HAP-1 (cell line): ENCODE measurements at regions not wholly inside any gene's neighbourhood (a gene's known extent, or its start where the extent isn't known, plus 50 kb on each side); places are given as distances from the start of the nearest gene placed in this dataset.
A peak's percentile ranks its signal among the peaks of the same experiment; 100 is the strongest.

Experiments used
- DNase-seq, 2 experiments: peaks; one replicate each; pipeline ENCODE4 v3.0.0-alpha.2; 2016 to 2020; ENCODE audit warnings: low spot score in 2 of 2
- H3K27me3 ChIP-seq: fragments of 250-450 bp; sonication (Bioruptor Pico); 2 replicates; pipeline ENCODE4 v1.5.1; 2020; ENCODE audit warnings: low read depth, mild to moderate bottlenecking, moderate library complexity
- H3K36me3 ChIP-seq: fragments of 250-450 bp; sonication (Bioruptor Pico); replicated peaks from 2 replicates; pipeline ENCODE4 v1.5.1; 2020; ENCODE audit warnings: mild to moderate bottlenecking
- H3K4me1 ChIP-seq: fragments of 250-450 bp; sonication (Bioruptor Pico); 2 replicates; pipeline ENCODE4 v1.5.1; 2020; ENCODE audit warnings: mild to moderate bottlenecking
- H3K4me3 ChIP-seq: fragments of 250-450 bp; sonication (Bioruptor Pico); 2 replicates; pipeline ENCODE4 v1.5.1; 2020; ENCODE audit warnings: mild to moderate bottlenecking, moderate library complexity
- H3K9me3 ChIP-seq: fragments of 250-450 bp; sonication (Bioruptor Pico); 2 replicates; pipeline ENCODE4 v1.5.1; 2020; ENCODE audit warnings: mild to moderate bottlenecking, moderate library complexity
- in situ Hi-C: fragments of 300-500 bp; cut with MboI; formaldehyde crosslinking; loops from 3 replicates; pipeline ENCODE4 v1.14.3; 2020; ENCODE audit warnings: low sequenced_read_pairs, inconsistent platforms, mixed read lengths

GRCh38 chr4:71841336-71841735, 57.5 kb upstream of the GC start:
- no peaks in the 10 kb centered on the region for H3K27me3 ChIP-seq

GRCh38 chr4:71847300-71847699, 63.4 kb upstream of the GC start:
- in situ Hi-C loops, result no loop called here
- Histone ChIP-seq H3K36me3 (no peaks in the 10 kb centered on the region), H3K4me1 (no peaks in the 10 kb centered on the region), H3K4me3 (no peak overlapping the region), H3K27me3 (no peaks in the 10 kb centered on the region), H3K9me3 (no peaks in the 10 kb centered on the region)
- no peak for DNase-seq

More at GRCh38 chr4:71841336-71841735, 57.5 kb upstream of the GC start:
- Histone ChIP-seq H3K9me3 (no peaks in the 10 kb centered on the region), H3K36me3 (no peaks in the 10 kb centered on the region), H3K4me3 (no peak overlapping the region), H3K4me1 (no peaks in the 10 kb centered on the region)
- DNase-seq, result no peak
- in situ Hi-C loops, result no loop called here

GRCh38 chr4:71855944-71856343, 72.1 kb upstream of the GC start:
- no peak for DNase-seq
- Histone ChIP-seq H3K36me3 (no peaks in the 10 kb centered on the region), H3K4me3 (no peak overlapping the region), H3K27me3 (no peaks in the 10 kb centered on the region), H3K4me1 (no peaks in the 10 kb centered on the region), H3K9me3 (0 out of 2 replicates have a peak, but pooled peaks cover 3% of the 10 kb centered on the region)
- in situ Hi-C loops, result no loop called here

DNA sequence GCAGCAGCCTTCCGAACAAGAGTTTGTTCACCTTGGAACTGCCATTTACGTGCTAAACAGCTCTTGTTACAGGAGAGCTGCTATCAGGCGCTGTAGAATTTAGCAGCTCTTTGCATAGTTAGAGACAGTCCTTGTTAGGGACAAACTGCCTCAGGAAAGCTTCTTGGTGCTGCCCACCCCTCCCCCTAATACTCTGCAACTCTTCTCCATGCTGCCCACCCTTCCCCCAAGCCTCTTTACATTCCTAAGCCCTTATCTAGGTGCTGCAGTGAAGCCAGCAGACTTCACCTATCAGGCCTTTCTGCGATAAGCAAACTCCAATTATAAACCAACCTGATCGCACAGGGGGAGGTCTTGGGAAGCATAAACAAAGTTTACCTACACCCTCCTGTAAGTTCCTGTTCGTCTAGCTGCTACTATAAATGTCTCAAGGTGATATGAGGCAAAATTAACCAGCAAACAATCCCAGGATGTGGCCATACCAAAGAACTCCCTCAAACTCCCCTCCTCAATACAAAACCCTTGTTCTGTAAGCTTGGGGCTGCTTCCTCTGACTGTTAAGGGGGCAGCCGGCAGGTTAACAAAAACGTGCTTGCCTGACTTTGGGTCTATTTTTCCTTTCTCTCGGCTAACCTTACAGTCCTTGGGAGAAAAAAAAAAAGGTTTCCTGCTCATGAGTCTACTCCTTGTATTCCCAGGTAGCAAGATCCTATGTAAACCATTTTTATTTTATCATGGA, 74.0 kb upstream of the GC start:
- H3K4me3 ChIP-seq, result no peak overlapping the region
- in situ Hi-C loops, result no loop called here
- 0 out of 2 replicates have a peak, but pooled peaks cover 3% of the 10 kb centered on the region for H3K9me3 ChIP-seq
- H3K4me1 ChIP-seq, result no peaks in the 10 kb centered on the region
- no peak for DNase-seq
- no peaks in the 10 kb centered on the region for H3K36me3 ChIP-seq
- no peaks in the 10 kb centered on the region for H3K27me3 ChIP-seq

GRCh38 chr4:71860643-71861042, 76.8 kb upstream of the GC start:
- Histone ChIP-seq H3K4me1 (no peaks in the 10 kb centered on the region), H3K36me3 (no peaks in the 10 kb centered on the region), H3K27me3 (no peaks in the 10 kb centered on the region), H3K4me3 (no peak overlapping the region), H3K9me3 (0 out of 2 replicates have a peak, but pooled peaks cover 3% of the 10 kb centered on the region)
- peak in 1 of 2 experiments; percentile 9 for DNase-seq
- in situ Hi-C loops, result no loop called here

DNA sequence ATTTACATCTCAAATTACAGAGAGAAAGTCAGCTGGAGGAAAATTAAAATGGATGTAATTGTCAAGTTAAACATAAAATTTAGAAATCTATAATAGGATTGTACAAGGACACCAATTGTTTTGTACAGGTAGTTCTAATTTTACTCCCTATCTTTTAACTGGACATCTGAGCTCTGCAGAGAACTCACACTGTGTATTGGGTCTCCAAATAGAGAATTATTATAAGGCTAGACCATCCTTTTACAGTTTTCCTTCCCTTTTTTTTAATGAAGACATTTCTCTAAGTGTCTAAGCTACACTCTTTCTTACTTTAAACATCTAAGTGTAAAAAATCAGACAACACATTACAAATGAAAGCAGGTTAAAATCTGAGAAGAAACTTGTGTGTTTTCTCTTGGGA, 78.4 kb upstream of the GC start:
- Histone ChIP-seq H3K4me1 (no peaks in the 10 kb centered on the region), H3K9me3 (0 out of 2 replicates have a peak, but pooled peaks cover 3% of the 10 kb centered on the region), H3K36me3 (no peaks in the 10 kb centered on the region), H3K27me3 (no peaks in the 10 kb centered on the region), H3K4me3 (no peak overlapping the region)
- no peak for DNase-seq
- in situ Hi-C loops, result no loop called here

DNA sequence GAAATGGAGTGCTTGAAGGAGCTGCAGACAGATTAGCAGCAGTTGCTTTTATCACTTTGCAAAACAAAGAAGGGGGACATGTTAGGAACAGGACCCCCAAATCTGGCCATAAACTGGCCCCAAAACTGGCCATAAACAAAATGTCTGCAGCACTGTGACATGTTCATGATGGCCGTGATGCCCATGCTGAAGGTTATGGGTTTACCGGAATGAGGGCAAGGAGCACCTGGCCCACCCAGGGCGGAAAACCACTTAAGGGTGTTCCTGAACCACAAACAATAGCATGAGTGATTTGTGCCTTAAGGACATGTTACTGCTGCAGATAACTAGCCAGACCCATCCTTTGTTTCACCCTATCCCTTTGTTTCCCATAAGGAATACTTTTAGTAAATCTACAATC, 79.6 kb upstream of the GC start:
- 0 out of 2 replicates have a peak, but pooled peaks cover 3% of the 10 kb centered on the region for H3K9me3 ChIP-seq
- no peak for DNase-seq
- H3K4me3 ChIP-seq, result no peak overlapping the region
- no peaks in the 10 kb centered on the region for H3K27me3 ChIP-seq
- no peaks in the 10 kb centered on the region for H3K4me1 ChIP-seq
- in situ Hi-C loops, result no loop called here
- H3K36me3 ChIP-seq, result no peaks in the 10 kb centered on the region

- H3K9me3 ChIP-seq, result 0 out of 2 replicates have a peak, but pooled peaks cover 3% of the 10 kb centered on the region
- no peak overlapping the region for H3K4me3 ChIP-seq
- DNase-seq, result no peak
- H3K4me1 ChIP-seq, result no peaks in the 10 kb centered on the region
- H3K27me3 ChIP-seq, result no peaks in the 10 kb centered on the region
- H3K36me3 ChIP-seq, result no peaks in the 10 kb centered on the region
- in situ Hi-C loops, result no loop called here
Measured at GRCh38 chr4:71864380-71864779, 80.5 kb upstream of the GC start.

DNA sequence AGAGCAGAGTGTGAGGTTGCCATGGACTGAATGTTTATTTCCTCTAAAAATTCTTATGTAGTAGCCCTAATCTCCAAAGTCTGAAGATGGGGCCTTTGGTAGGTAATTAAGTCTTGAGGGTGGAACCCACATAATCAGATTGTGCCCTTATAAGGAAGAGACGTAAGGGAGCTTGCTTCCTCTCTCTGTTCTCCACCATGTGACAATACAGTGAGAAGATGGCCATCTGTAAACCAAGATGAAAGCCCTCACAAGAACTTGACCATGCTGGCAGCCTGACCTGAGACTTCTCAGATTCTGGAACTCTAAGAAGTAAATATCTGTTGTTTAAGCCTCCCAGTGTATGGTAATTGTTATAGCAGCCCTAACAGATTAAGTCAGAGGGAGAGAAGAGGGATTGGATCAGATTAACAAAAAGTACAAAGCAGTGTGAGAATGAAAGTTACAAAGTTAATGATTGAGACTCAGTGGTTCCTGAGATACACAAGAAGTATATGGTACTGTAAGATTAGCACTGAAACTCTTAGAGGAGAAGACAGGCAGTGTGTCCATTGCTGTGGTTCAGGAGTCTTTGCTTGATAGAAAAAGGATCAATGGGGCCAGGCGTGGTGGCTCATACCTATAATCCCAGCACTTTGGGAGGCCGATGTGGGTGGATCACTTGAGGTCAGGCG, 82.5 kb upstream of the GC start:
- H3K27me3 ChIP-seq, result no peaks in the 10 kb centered on the region
- no peak overlapping the region for H3K4me3 ChIP-seq
- no peaks in the 10 kb centered on the region for H3K36me3 ChIP-seq
- H3K9me3 ChIP-seq, result no peaks in the 10 kb centered on the region
- in situ Hi-C loops, result no loop called here
- H3K4me1 ChIP-seq, result no peaks in the 10 kb centered on the region
- DNase-seq, result no peak

DNA sequence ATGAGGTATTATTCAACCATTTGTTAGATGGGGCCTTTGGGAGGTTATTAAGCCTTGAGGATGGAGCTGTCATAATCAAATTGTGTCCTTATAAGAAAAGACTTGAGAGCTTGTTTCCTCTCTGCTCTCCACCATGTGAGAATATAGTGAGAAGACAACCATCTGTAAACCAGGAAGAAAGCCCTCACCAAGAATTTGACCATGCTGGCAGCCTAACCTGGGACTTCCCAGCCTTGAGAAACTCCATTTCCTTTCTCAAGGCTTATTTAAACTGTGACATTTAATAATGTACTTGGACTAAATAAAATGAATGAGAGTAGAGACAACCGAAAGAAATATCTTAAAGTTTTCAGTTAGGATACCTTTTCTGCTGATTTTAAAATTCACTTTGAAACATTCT, 83.7 kb upstream of the GC start:
- H3K4me3 ChIP-seq, result no peak overlapping the region
- DNase-seq, result no peak
- H3K36me3 ChIP-seq, result no peaks in the 10 kb centered on the region
- in situ Hi-C loops, result no loop called here
- H3K9me3 ChIP-seq, result no peaks in the 10 kb centered on the region
- no peaks in the 10 kb centered on the region for H3K4me1 ChIP-seq
- no peaks in the 10 kb centered on the region for H3K27me3 ChIP-seq

- H3K4me1 ChIP-seq, result no peaks in the 10 kb centered on the region
- no peaks in the 10 kb centered on the region for H3K27me3 ChIP-seq
- no peak for DNase-seq
- in situ Hi-C loops, result no loop called here
- no peaks in the 10 kb centered on the region for H3K36me3 ChIP-seq
- H3K9me3 ChIP-seq, result no peaks in the 10 kb centered on the region
- H3K4me3 ChIP-seq, result no peak overlapping the region
Measured at GRCh38 chr4:71870456-71870855, 86.6 kb upstream of the GC start.

GRCh38 chr4:71872221-71872620, 88.3 kb upstream of the GC start:
- no peak overlapping the region for H3K4me3 ChIP-seq
- no peaks in the 10 kb centered on the region for H3K36me3 ChIP-seq
- no peak for DNase-seq
- in situ Hi-C loops, result no loop called here
- H3K27me3 ChIP-seq, result no peaks in the 10 kb centered on the region
- no peaks in the 10 kb centered on the region for H3K4me1 ChIP-seq
- H3K9me3 ChIP-seq, result no peaks in the 10 kb centered on the region

DNA sequence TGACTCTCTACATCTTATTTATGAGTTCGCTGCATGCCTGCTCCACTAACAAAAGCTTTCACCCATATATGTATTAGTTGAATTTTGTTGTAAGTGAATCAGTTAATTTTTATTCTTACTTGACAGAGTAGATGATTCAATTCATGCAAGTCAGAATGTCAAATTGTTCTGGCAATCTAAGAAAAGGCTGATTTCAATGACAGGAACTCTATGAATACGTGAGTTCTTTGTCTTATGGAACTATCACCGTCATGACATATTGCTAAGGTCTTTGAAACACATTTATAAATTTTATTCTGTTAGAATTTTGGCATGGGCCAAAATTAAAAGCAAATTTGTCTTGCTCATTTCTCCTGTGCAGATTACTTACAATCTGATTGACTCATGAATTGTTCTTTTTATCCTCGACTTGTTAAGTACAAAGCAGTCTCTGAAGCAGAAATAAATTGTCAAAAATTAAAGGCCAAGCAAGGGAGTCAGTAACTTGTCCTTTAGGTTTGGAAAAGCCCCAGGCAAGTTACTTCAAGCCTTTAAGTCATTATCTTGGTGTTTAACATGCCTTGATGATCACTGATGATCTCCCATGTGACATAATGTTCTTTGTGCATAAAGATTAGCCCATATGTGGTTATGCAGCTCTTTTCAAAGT, 89.0 kb upstream of the GC start:
- DNase-seq, result no peak
- Histone ChIP-seq H3K27me3 (no peaks in the 10 kb centered on the region), H3K9me3 (no peaks in the 10 kb centered on the region), H3K36me3 (no peaks in the 10 kb centered on the region), H3K4me3 (no peak overlapping the region), H3K4me1 (no peaks in the 10 kb centered on the region)
- in situ Hi-C loops, result no loop called here

GRCh38 chr4:71878376-71878775, 94.5 kb upstream of the GC start:
- in situ Hi-C loops, result no loop called here
- no peak for DNase-seq

More at GRCh38 chr4:71878376-71878775, 94.5 kb upstream of the GC start:
- Histone ChIP-seq H3K4me1 (no peaks in the 10 kb centered on the region; the same call in 1 of the 2 replicates), H3K4me3 (no peak overlapping the region), H3K36me3 (no peaks in the 10 kb centered on the region), H3K27me3 (no peaks in the 10 kb centered on the region), H3K9me3 (peaks cover 2% of the 10 kb centered on the region; the same call in 1 of the 2 replicates)
